Suppressor macrophage treated with lipopolysaccharide for 1 hour (primary cell): ENCODE measurements at regions not wholly inside any gene's neighbourhood (a gene's known extent, or its start where the extent isn't known, plus 50 kb on each side); places are given as distances from the start of the nearest gene placed in this dataset.
"Not testable (repeated sequence)": the region's sequence is repeated elsewhere in the genome, so short reads cannot be mapped to it uniquely, and the experiment has no call there.

Experiments
- DNase-seq, 3 donors: peaks; one replicate each; pipeline ENCODE4 v3.0.0-alpha.2; 2020 to 2022

GRCh38 chr20:52004715-52005114, 186.9 kb downstream of the ZFP64 start:
- DNase-seq: peak; percentile 14 to 32 (median 22)

DNA sequence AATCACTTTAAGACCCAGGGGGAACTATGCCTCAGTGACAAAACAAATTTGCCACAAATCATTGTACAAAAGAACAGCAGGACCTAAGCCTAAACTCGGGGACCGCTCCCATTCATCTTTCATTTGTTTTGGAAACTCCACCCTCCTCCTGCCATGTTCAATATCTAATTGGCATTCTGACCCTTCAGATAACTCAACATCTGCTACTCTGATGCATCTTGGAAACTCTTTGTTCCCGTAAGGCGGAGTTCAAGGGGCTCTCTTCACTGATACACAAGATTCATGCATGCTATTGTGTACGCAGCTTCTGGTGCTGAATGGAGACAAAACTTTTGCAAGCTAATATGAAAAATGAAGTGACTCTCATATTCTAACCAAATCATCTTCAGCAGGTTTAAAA, 187.6 kb downstream of the ZFP64 start:
- DNase-seq: no peak

DNA sequence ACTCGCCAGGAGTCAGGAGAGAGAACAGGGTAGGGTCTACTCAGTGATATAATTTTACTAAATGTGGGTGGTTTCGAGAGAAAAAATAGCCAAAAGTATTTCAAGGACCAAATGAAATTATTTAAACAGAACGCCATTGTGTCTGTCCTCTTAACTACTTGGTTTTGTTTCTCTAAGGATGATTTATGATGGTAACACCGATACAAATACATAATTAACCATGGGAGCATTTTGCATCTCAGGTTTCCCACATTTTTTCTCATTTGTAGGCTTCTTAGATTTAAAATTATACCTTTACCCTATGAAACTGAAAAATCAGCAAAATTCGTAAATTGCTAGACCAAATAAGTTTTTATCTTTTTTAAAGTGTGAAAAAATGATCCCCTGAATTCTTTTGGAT, 188.2 kb downstream of the ZFP64 start:
- no peak for DNase-seq

DNA sequence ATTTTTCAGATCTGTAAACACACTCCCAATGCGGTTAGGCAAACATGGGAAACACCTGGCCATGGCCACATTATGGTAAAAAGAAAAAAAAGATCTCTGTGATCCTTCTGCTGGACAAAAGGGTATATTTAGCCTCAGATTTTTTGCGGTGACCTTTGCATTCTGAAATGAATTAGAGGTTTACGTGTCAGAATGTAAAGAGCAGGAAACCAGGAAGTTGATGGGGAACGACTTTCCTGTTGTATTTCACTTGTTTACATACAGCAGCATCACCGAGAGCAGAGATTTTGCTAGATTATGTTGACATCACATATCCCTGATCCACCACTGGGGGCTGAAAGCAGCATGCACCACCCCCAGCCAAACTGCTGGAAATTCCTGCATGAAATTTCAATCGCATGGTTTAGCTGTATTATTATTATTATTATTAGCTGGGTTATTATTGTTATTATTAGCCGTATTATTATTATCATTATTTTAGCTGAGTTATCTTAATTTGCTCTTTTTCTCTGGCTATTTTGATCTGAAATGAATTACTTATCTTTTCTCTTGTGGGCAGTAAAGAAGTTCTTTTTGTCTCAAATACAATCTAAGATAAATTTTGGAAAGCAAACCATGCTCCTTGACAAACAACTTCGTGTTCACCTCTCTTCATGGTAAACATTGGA, 189.4 kb downstream of the ZFP64 start:
- DNase-seq: peak in 2 of 3 donors; percentile 11 to 13

DNA sequence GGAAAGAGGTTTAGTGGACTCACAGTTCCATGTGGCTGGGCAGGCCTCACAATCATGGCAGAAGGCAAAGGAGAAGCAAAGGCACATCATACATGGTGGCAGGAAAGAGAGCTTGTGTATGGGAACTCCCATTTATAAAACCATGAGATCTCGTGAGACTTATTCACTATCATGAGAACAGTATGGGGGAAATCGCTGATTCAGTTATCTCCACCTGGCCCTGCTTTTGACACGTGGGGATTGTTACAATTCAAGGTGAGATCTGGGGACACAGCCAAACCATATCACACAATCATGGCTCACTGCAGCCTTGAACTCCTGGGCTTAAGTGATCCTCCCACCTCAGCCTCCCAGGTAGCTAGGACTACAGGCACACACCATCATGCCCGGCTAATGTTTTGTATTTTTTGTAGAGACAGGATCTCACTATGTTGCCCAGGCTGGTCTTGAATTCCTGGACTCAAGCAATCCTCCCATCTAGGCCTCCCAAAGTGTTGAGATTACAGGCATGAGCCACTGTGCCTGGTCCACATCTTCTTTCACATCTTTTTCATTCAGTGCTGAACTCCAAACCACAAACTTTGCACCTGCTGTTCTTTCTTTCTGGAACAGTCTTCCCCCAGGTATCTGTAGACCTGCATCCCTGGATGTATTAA, 194.2 kb downstream of the ZFP64 start:
- DNase-seq: not testable (repeated sequence)

DNA sequence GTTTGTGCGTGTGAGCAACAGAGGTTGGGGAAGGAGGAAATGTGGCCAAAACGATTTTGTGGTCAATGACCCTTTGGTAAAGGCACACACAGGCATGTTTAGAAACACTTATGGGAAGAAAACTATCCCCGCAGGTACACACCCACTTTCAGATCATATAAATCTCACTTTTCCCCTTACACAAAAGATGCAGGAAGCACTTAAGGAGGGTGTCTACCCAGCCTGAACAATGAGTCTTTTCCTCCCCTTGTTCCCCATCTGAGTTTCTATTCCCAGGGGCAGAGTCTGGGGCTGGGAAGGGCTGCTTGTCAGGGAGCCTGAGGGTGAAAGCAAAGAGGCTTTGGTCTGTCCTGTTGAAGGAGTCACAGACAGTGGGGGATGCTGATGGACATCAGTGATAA, 193.2 kb upstream of the SALL4 start:
- no peak for DNase-seq

- DNase-seq: no peak
Observed at GRCh38 chr20:51994751-51995417, 192.6 kb upstream of the SALL4 start.

DNA sequence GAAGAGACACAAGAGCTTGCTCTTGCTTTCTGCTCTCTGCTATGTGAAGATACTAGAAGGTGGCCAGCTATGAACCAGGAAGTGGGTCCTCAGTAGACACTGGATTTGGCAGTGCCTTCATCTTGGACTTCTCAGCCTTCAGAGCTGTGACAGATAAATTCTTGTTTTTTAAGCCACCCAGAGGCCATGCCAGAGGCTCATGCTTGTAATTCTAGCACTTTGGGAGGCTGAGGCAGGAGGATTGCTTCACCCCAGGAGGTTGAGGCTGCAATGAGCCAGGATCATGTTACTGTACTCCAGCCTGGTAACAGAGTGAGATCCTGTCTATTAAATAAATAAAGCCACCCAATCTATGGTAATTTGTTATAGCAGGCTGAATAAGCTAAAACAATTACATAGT, 185.5 kb upstream of the SALL4 start:
- no peak for DNase-seq

- peak; percentile 32 to 74 (median 50) for DNase-seq
Observed at GRCh38 chr20:51985013-51985415, 182.7 kb upstream of the SALL4 start.

DNA sequence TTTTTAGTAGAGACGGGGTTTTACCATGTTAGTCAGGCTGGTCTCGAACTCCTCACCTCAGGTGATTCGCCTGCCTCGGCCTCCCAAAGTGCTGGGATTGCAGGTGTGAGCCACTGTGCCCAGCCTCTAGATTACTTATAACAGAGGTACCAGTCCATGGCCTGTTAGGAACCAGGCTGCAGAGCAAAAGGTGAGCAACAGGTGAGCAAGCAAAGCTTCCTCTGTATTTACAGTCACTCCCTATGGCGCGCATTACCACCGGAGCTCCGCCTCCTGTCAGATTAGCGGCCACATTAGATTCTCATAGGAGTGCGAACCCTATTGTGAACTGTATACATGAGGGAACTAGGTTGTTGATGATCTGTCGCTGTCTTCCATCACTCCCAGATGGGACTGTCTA, 178.0 kb upstream of the SALL4 start:
- DNase-seq: no peak

- DNase-seq: no peak
Observed at GRCh38 chr20:51979226-51979625, 176.9 kb upstream of the SALL4 start.

GRCh38 chr20:51978070-51978501, 175.8 kb upstream of the SALL4 start:
- no peak for DNase-seq

DNA sequence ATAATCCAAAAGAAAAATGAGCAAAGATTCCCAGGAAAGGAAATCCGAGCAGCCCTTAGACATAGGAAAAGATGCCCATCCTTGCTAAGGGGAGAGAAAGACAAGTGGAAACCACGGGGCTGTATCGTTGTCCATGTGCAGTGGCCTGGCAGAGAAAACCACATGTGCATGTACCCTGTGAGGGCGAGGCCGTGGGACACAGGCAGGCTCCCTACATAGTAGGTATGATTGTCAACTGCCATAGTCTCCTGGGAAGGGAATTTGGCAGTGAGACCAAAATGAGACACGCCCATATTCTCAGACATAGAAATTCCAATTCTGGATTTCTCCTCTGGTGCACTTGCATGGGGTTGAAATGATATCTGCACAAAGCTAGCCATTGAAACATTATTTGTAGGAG, 169.7 kb upstream of the SALL4 start:
- no peak for DNase-seq

DNA sequence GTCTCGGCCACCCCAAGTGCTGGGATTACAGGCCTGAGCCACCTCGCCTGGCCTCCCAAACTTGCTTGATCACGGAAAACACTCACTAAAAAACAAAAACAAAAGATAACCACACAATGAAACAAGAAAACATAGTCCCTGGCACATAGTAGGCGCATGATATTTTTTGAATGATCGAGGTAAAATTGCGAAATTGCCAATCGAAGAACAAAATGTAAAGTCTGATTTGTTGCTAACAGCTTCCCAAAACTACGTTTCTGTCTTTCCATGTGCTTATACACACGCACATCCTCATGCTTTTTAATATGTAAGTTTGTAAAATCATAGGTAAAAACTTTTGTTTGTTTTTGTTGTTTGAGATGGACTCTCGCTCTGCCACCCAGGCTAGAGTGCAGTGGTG, 168.5 kb upstream of the SALL4 start:
- no peak for DNase-seq

DNA sequence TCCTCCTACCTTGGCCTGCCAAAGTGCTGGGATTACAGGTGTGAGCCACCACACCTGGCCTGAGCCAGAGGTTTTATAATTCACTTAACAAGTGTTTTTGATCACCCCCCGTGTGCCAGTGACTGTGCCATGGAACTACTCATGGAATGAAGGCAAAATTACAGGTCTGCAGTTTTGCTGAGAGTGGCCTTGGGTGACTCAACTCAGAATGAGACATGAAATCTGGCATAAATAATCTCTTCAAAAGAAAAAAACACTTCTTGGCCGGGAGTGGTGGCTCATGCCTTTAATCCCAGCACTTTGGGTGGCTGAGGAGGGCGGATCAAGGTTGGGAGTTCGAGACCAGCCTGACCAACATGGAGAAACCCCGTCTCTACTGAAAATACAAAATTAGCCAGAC, 166.9 kb upstream of the SALL4 start:
- no peak for DNase-seq

GRCh38 chr20:51968151-51968550, 165.8 kb upstream of the SALL4 start:
- DNase-seq: no peak

DNA sequence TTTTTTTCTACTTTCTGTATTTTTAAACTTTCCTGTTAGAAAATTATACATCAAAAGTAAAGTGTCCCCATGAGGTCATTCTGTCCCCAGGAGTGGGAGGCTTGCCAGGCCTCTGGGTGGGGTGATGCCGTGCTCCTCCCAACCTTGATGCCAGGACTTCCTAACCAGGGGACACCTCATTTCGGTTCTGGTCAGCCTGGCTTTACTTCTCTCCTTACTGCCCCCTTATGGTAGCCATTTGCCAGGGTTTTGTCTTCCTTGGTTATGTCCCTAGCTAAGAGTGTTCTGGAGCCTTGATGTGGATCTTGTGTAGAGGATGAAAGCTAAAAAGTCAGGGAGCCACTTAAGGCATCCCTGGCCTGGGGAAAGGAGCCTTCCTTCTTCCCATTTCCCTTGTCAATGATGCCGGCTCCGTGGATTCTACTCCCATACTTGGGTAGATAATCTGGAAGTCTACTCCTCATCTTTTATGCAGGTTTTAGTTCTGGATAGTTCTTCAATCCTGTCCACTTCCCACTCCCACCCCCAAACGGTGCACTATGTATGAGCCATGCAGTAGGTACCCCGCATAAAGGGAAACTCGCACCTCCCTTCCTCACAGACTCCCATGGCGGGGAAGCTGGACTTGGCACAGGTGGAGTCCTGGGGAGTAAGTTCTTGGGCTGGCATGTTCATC, 164.1 kb upstream of the SALL4 start:
- peak; percentile 69 to 75 (median 74) for DNase-seq

DNA sequence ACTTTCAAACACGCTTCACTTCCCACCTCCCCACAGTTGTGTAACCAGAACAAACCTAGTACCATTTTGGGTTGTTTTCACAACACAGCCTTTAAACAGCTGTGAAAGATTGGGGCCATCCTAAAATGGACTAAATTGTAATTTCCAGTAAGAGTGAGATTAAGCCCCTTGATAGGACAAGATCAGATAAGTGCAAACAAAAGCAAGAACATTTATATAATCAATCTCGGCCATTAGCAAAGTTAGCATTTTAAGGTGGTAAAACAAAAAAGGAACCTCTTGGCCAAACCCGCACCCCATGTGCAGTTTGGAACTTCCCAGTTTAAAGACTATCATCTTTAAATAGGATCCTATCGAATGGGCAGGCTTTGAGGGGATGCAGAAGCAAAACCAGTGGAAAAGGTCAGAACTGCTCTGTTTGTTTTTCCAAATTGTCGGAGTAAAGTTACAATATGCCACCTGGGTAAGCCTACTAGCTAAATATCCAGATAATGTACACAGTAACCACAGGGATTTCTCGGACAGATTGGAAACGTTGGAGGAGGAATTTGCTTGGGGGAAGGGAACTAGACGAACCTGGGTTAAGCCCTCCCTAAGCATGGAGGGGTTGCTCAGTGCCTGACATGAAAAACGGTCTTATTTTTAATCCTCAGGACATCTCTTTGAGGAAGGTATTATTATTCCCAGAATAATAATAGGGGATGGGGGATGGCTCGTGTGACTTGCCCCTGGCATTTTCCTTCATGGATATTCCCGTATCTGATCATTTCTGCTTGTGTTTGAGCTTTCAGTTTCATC, 159.8 kb upstream of the SALL4 start:
- DNase-seq: no peak

DNA sequence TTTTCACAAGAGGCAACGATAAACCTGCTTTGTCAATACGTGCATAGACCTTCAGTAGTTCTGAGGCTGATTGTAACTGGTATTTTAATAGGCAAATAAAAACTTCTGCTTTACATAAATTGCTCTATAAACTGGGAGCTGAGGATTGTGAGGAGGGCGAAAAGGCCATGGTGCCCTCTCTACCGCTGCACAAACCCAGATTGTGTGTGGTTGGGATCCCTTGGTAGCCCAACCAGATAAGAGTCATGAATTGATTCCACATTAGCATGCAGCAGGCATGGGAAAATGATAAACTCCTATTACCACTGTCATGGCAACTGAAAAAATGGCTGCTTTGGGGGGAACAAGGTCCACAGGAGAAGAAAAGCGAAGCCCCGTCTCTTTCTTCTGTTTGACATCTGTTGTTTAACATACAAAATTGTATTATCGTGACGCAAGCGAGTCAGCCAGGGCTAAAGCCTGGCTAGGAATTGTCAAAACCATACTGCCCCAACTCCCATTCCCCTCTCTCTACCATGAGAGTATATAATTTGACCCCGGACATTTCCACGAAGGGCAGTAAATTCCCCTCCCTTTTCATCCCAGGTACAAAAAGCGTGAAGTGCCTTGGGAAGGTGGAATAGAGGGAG, 157.8 kb upstream of the SALL4 start:
- DNase-seq: no peak

- DNase-seq: no peak
Observed at GRCh38 chr20:51959066-51959542, 156.8 kb upstream of the SALL4 start.

DNA sequence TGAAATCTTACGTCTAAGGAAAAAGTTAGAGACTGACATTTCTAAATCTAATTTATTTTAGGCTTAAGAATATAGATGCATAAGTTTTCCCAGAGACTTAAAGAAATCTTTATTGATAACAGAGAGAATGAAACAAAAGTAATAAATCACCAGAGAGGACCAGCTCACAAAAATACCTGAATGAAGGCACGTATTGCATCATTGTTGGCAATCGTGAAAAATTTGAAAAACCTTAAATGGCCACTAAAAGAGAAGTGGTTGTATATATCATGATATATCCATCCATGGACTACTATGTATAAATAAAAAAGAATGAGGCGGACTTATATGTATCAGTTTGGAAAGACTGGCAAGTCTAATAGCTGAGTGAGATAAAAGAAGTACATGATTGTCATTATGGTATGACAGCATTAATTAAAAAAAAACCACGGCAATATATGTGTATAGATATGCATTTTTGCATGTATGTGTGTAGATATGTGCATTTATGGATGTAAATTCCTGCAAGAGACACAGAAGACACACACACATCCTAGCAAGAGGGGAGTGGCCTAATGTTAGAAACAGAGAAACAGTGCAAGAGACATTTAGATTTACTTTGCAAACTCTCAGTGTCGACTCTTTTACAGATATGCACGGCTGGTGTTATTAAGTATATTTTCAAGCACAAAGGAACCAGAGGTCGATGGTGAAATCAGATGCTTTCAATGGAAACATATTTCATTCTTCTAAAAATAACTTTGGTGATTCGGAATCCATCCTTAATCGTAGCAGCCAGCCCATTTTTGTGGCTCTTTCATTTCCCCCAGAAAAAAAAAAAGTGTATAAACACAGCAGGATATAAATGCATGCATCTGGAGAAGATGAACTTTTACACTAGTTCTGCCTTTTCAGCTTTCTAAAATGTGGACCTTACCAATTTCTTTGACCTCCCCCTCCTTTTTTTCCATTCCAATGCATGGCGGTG, 156.1 kb upstream of the SALL4 start:
- DNase-seq: no peak
